Hepatocyte (in vitro differentiated cells): ENCODE measurements at regions not wholly inside any gene's neighbourhood (a gene's known extent, or its start where the extent isn't known, plus 50 kb on each side); places are given as distances from the start of the nearest gene placed in this dataset.

Source experiments
- EZH2 ChIP-seq: fragments of 200-600 bp; sonication (generic); IDR thresholded peaks from 2 replicates; pipeline ENCODE4 v1.6.1; 2016; ENCODE audit warnings: antibody characterized with exemption, mild to moderate bottlenecking, borderline replicate concordance
- EZH2phosphoT487 ChIP-seq: fragments of 200-600 bp; sonication (generic); IDR thresholded peaks from one replicate; pipeline ENCODE4 v1.6.1; 2018; ENCODE audit warnings: antibody characterized with exemption, mild to moderate bottlenecking, low read depth, moderate library complexity; ENCODE audit not compliant: unreplicated experiment, severe bottlenecking
- TF ChIP-seq, protein P1 (sequence below): fragments of 200-600 bp; sonication (generic); IDR thresholded peaks from 2 replicates; pipeline ENCODE4 v1.5.1; 2016; ENCODE audit warnings: antibody characterized with exemption, mild to moderate bottlenecking; ENCODE audit not compliant: poor library complexity

DNA sequence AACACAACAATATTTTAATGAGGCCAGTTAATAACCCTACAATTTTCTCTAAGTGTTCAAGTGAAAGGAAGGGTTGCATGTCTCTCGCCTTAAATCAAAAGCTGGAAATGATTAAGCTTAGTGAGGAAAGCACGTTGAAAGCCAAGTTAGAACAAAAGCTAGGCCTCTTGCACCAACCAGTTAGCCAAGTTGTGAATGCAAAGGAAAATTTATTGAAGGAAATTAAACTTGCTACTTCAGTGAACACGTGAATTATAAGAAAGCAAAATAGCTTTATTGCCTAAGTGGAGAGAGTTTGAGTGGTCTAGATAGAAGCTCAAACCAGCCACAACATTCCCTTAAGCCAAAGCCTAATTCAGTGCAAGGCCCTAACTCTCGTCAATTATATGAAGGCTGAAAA, 135.6 kb downstream of the DUSP10 start:
- TF ChIP-seq, protein P1, sequence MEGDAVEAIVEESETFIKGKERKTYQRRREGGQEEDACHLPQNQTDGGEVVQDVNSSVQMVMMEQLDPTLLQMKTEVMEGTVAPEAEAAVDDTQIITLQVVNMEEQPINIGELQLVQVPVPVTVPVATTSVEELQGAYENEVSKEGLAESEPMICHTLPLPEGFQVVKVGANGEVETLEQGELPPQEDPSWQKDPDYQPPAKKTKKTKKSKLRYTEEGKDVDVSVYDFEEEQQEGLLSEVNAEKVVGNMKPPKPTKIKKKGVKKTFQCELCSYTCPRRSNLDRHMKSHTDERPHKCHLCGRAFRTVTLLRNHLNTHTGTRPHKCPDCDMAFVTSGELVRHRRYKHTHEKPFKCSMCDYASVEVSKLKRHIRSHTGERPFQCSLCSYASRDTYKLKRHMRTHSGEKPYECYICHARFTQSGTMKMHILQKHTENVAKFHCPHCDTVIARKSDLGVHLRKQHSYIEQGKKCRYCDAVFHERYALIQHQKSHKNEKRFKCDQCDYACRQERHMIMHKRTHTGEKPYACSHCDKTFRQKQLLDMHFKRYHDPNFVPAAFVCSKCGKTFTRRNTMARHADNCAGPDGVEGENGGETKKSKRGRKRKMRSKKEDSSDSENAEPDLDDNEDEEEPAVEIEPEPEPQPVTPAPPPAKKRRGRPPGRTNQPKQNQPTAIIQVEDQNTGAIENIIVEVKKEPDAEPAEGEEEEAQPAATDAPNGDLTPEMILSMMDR = no peak
- no peak for TF ChIP-seq EZH2
- TF ChIP-seq EZH2phosphoT487 = no peak
